Erythroblast (primary cell): ENCODE measurements at regions not wholly inside any gene's neighbourhood (a gene's known extent, or its start where the extent isn't known, plus 50 kb on each side); places are given as distances from the start of the nearest gene placed in this dataset.

Source experiments
- GATA1 ChIP-seq: IDR thresholded peaks from 2 replicates; pipeline ENCODE4 v1.6.1; 2011; ENCODE audit warnings: low read depth, mild to moderate bottlenecking, control low read depth, low read length, moderate library complexity
- POLR2A ChIP-seq: IDR thresholded peaks from 2 replicates; pipeline ENCODE4 v1.6.1; 2011; ENCODE audit warnings: mild to moderate bottlenecking, low read length

GRCh38 chr11:29312812-29313211 lies 704.0 kb downstream of the KCNA4 start:
- TF ChIP-seq POLR2A (no peak), GATA1 (no peak)
